Naive B cell (primary cell): ENCODE measurements at regions not wholly inside any gene's neighbourhood (a gene's known extent, or its start where the extent isn't known, plus 50 kb on each side); places are given as distances from the start of the nearest gene placed in this dataset.
A peak's percentile ranks its signal among the peaks of the same experiment; 100 is the strongest.
"Not testable (repeated sequence)": the region's sequence is repeated elsewhere in the genome, so short reads cannot be mapped to it uniquely, and the experiment has no call there.

Source experiments
- ATAC-seq, 2 donors: fragments of 150-1000 bp; cut with Tn5 transposase; 2 replicates each; pipeline ENCODE4 v1.10.0; 2021; ENCODE audit warnings: low read depth in 2 of 2, mild to moderate bottlenecking in 2 of 2, moderate library complexity in 2 of 2
- DNase-seq: peaks from one replicate; pipeline ENCODE4 v3.0.0; 2022
- H3K27ac Mint-ChIP-seq, 6 donors: one replicate each; pipeline ENCODE4 v1.8.0; 2020 to 2022; ENCODE audit warnings: mild to moderate bottlenecking in 6 of 6, mixed read lengths in 6 of 6, moderate library complexity in 5 of 6, inconsistent platforms in 2 of 6
- H3K27me3 Mint-ChIP-seq, 3 donors: one replicate each; pipeline ENCODE4 v1.8.0; 2021 to 2022; ENCODE audit warnings: mixed read lengths in 3 of 3, mild to moderate bottlenecking in 1 of 3
- H3K36me3 Mint-ChIP-seq, 2 donors: one replicate each; pipeline ENCODE4 v1.8.0; 2020 to 2022; ENCODE audit warnings: mixed read lengths in 2 of 2, inconsistent platforms in 1 of 2, mild to moderate bottlenecking in 1 of 2
- H3K4me1 Mint-ChIP-seq, 3 donors: one replicate each; pipeline ENCODE4 v1.8.0; 2020 to 2022; ENCODE audit warnings: mixed read lengths in 3 of 3, inconsistent platforms in 1 of 3, mild to moderate bottlenecking in 1 of 3, moderate library complexity in 1 of 3
- H3K4me3 Mint-ChIP-seq, 8 donors: one replicate each; pipeline ENCODE4 v1.8.0; 2020 to 2022; ENCODE audit warnings: mild to moderate bottlenecking in 8 of 8, mixed read lengths in 8 of 8, moderate library complexity in 8 of 8, inconsistent platforms in 2 of 8
- H3K9me3 Mint-ChIP-seq, 7 donors: one replicate each; pipeline ENCODE4 v1.8.0; 2020 to 2022; ENCODE audit warnings: mixed read lengths in 7 of 7, mild to moderate bottlenecking in 5 of 7, inconsistent platforms in 2 of 7, moderate library complexity in 1 of 7

- H3K36me3 Mint-ChIP-seq = peaks cover 0 to 8% of the 10 kb centered on the region in 2 donors
- ATAC-seq (no peak), DNase-seq (no peak)
- peaks cover 0 to 25% (median 4%) of the 10 kb centered on the region in 7 donors for H3K9me3 Mint-ChIP-seq
- H3K27ac Mint-ChIP-seq = no peak overlapping the region
- peaks cover 0 to 27% (median 10%) of the 10 kb centered on the region in 3 donors for H3K27me3 Mint-ChIP-seq
- no peaks in the 10 kb centered on the region for H3K4me1 Mint-ChIP-seq
- H3K4me3 Mint-ChIP-seq = no peak overlapping the region
Measured at GRCh38 chr1:213414911-213415310, 363.9 kb downstream of the RPS6KC1 start.

- H3K36me3 Mint-ChIP-seq = peaks cover 0 to 1% of the 10 kb centered on the region in 2 donors
- H3K27me3 Mint-ChIP-seq = peaks cover 0 to 20% (median 7%) of the 10 kb centered on the region in 3 donors
- H3K4me1 Mint-ChIP-seq = no peaks in the 10 kb centered on the region
- no peak for DNase-seq
- no peak overlapping the region for H3K27ac Mint-ChIP-seq
- no peak overlapping the region for H3K4me3 Mint-ChIP-seq
- H3K9me3 Mint-ChIP-seq = peaks cover 0 to 15% (median 4%) of the 10 kb centered on the region in 7 donors
- no peak for ATAC-seq
Measured at GRCh38 chr1:213415691-213416380, 364.8 kb downstream of the RPS6KC1 start.

- no peak overlapping the region for H3K4me3 Mint-ChIP-seq
- H3K27me3 Mint-ChIP-seq = peaks cover 0 to 17% (median 6%) of the 10 kb centered on the region in 3 donors
- H3K4me1 Mint-ChIP-seq = no peaks in the 10 kb centered on the region
- peaks cover 0 to 14% (median 3%) of the 10 kb centered on the region in 7 donors for H3K9me3 Mint-ChIP-seq
- DNase-seq (no peak), ATAC-seq (no peak)
- no peaks in the 10 kb centered on the region for H3K36me3 Mint-ChIP-seq
- H3K27ac Mint-ChIP-seq = no peak overlapping the region
Measured at GRCh38 chr1:213416461-213417224, 365.6 kb downstream of the RPS6KC1 start.

- H3K27ac Mint-ChIP-seq = no peak overlapping the region
- DNase-seq (no peak), ATAC-seq (no peak)
- H3K4me3 Mint-ChIP-seq = no peak overlapping the region
- peaks cover 2 to 14% (median 6%) of the 10 kb centered on the region in 7 donors for H3K9me3 Mint-ChIP-seq
- H3K36me3 Mint-ChIP-seq = no peaks in the 10 kb centered on the region
- H3K27me3 Mint-ChIP-seq = peaks cover 0 to 17% (median 6%) of the 10 kb centered on the region in 3 donors
- H3K4me1 Mint-ChIP-seq = no peaks in the 10 kb centered on the region
Measured at GRCh38 chr1:213417225-213417820, 366.3 kb downstream of the RPS6KC1 start.

DNA sequence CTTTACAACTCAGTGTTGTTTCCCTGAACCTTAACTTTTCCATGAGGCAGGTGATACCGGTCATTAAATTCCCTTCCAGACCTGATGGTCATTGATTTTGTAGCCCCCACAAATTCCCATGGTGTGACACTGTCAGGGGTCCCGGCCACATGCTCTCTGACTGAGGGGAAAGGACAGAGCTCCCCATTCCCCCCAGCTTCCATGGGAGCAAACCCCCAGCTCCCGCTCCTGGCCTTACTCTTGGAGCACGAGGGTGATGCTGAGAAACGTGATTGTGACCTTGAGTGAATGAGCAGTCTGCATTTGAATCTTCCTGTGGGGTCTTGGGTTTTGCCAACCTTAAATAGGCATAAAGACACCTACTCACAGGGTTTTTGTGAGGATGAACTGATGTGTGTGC, 366.8 kb downstream of the RPS6KC1 start:
- no peak for ATAC-seq
- H3K36me3 Mint-ChIP-seq = no peaks in the 10 kb centered on the region
- peak overlapping the region in 1 of 6 donors; percentile 47 for H3K27ac Mint-ChIP-seq
- H3K27me3 Mint-ChIP-seq = peaks cover 0 to 17% (median 6%) of the 10 kb centered on the region in 3 donors
- H3K4me1 Mint-ChIP-seq = no peaks in the 10 kb centered on the region
- DNase-seq = no peak
- H3K9me3 Mint-ChIP-seq = peaks cover under 1 to 14% (median 5%) of the 10 kb centered on the region in 7 donors
- H3K4me3 Mint-ChIP-seq = no peak overlapping the region

DNA sequence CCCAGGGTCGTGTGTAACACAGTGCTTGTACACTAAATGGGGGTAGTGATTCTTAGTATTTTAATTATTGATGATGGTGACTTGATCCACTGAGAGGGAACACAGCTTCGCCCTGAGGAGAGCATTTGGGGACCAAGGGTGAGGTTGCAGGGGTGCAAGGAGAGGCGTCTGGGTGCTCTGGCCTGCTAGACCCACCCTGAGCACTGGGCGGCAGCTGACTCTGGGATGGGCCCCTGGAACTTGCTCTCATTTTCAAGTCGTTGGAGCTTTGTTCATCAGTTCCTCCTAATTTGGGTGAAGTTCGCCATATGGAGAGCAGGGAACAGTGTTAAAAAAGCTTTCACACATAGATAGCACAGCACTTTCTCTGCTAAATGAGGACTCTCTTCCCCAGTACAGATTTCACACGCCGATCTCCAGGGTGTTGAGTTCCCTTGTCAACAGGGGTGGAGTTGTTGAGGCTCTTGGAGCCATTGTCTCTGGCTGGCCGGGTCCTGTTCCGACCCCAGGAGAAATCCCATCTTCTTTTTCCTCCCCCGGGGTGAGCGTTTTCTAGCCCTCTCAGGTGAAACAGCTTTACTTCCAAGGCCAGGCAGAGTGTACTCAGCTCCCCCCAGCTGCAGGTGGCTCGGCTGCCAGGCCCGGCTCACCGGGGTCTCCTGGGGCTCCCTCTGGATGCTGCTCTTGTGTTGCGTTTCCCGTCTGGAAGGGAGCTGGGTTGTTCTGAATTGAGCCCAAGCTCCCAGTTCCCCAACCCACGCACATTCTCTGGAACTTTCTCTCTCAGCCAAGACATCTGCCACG, 367.4 kb downstream of the RPS6KC1 start:
- Mint-ChIP-seq H3K36me3 (no peaks in the 10 kb centered on the region), H3K9me3 (peaks cover 0 to 14% (median 4%) of the 10 kb centered on the region in 7 donors), H3K4me1 (no peaks in the 10 kb centered on the region), H3K4me3 (no peak overlapping the region), H3K27ac (no peak overlapping the region), H3K27me3 (peaks cover 0 to 17% (median 6%) of the 10 kb centered on the region in 3 donors)
- ATAC-seq (no peak), DNase-seq (no peak)

DNA sequence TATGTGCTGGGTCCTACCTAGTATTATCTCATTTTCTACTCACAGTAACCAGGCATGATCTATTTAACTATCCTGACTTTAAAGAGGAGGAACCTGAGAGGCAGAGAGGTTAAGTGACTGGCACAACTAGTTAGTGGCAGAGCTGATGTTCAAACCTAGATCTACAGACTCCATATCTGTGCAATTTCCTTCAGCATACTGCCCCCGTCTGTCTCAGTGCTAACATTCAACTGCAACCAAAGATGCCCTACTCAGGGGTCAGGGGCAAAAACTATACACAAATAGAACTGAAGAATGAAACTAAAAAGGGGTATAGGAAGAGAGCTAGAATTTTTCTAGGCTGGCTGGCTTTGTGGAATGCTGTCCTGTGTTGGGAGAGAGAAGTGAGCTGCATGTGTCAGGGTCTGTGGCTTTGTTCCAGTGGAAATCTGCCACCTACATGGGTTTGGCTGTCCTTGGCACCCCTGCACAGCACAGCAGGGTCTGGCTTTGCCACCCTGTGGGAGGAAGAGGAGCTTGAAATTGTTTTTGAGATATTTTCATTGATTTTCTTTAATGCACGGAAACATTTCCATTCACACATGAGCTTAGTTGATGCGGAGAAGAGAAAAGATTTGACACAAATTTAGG, 368.5 kb downstream of the RPS6KC1 start:
- Mint-ChIP-seq H3K4me3 (no peak overlapping the region), H3K4me1 (no peaks in the 10 kb centered on the region), H3K27ac (no peak overlapping the region), H3K36me3 (no peaks in the 10 kb centered on the region), H3K9me3 (peaks cover 0 to 10% (median 3%) of the 10 kb centered on the region in 7 donors), H3K27me3 (peaks cover 0 to 17% (median 6%) of the 10 kb centered on the region in 3 donors)
- ATAC-seq = no peak
- no peak for DNase-seq

GRCh38 chr1:213421178-213421577, 370.1 kb downstream of the RPS6KC1 start:
- H3K36me3 Mint-ChIP-seq, DNase-seq, H3K4me1 Mint-ChIP-seq, H3K4me3 Mint-ChIP-seq, H3K27ac Mint-ChIP-seq, H3K9me3 Mint-ChIP-seq, ATAC-seq: not testable (repeated sequence)
- peaks cover 0 to 17% (median 6%) of the 10 kb centered on the region in 3 donors for H3K27me3 Mint-ChIP-seq

GRCh38 chr1:213423041-213423440, 372.0 kb downstream of the RPS6KC1 start:
- peaks cover 0 to 8% (median 1%) of the 10 kb centered on the region in 7 donors for H3K9me3 Mint-ChIP-seq
- no peak for DNase-seq
- H3K27me3 Mint-ChIP-seq = peaks cover 0 to 17% (median 0%) of the 10 kb centered on the region in 3 donors
- peak overlapping the region in 1 of 6 donors; percentile 66 for H3K27ac Mint-ChIP-seq
- ATAC-seq = no peak
- H3K4me1 Mint-ChIP-seq = no peaks in the 10 kb centered on the region
- H3K36me3 Mint-ChIP-seq = no peaks in the 10 kb centered on the region
- no peak overlapping the region for H3K4me3 Mint-ChIP-seq

DNA sequence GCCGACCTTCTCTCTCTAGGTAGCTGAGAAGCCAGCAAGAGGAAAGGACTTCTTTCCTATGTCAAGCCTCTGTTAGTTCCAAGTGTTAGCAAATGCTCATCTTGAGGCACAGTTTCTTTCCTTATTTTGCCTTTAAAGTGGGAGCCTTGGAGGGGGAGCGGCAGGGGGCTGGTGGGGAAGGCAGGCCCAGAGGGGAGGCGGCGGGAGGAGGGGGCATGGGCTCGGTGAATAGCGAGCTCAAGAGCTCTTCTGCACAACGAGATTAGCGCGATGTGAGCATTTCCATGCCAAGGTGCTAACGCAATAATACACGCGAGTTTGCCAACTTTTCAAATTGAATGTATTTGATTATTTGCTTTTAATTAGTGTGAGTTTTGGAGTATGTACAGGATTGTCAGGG, 372.6 kb downstream of the RPS6KC1 start:
- no peaks in the 10 kb centered on the region for H3K36me3 Mint-ChIP-seq
- peaks cover 0 to 15% (median 0%) of the 10 kb centered on the region in 3 donors for H3K27me3 Mint-ChIP-seq
- no peaks in the 10 kb centered on the region for H3K4me1 Mint-ChIP-seq
- ATAC-seq (no peak), DNase-seq (no peak)
- peaks cover 0 to 8% (median 1%) of the 10 kb centered on the region in 7 donors for H3K9me3 Mint-ChIP-seq
- no peak overlapping the region for H3K4me3 Mint-ChIP-seq
- no peak overlapping the region for H3K27ac Mint-ChIP-seq

- Mint-ChIP-seq H3K9me3 (peaks cover 0 to 6% (median 1%) of the 10 kb centered on the region in 7 donors), H3K27ac (no peak overlapping the region), H3K36me3 (no peaks in the 10 kb centered on the region), H3K4me1 (no peaks in the 10 kb centered on the region), H3K4me3 (no peak overlapping the region), H3K27me3 (no peaks in the 10 kb centered on the region)
- ATAC-seq (no peak), DNase-seq (no peak)
Measured at GRCh38 chr1:213425376-213426030, 374.5 kb downstream of the RPS6KC1 start.

GRCh38 chr1:213429642-213430041, 378.6 kb downstream of the RPS6KC1 start:
- H3K4me3 Mint-ChIP-seq = no peak overlapping the region
- H3K9me3 Mint-ChIP-seq = peaks cover 0 to 6% (median 0%) of the 10 kb centered on the region in 7 donors
- no peaks in the 10 kb centered on the region for H3K4me1 Mint-ChIP-seq
- H3K27ac Mint-ChIP-seq = no peak overlapping the region
- H3K36me3 Mint-ChIP-seq = no peaks in the 10 kb centered on the region
- H3K27me3 Mint-ChIP-seq = peaks cover 0 to 6% (median 4%) of the 10 kb centered on the region in 3 donors
- ATAC-seq = no peak
- no peak for DNase-seq
